Hepatocyte (in vitro differentiated cells): ENCODE measurements at regions not wholly inside any gene's neighbourhood (a gene's known extent, or its start where the extent isn't known, plus 50 kb on each side); places are given as distances from the start of the nearest gene placed in this dataset.

Source experiments
- DNase-seq: peaks from one replicate; pipeline ENCODE4 v3.0.0-alpha.2; 2016; ENCODE audit warnings: low spot score
- H2AFZ ChIP-seq: fragments of 200-600 bp; sonication (generic); 2 replicates; pipeline ENCODE4 v1.6.0; 2016; ENCODE audit warnings: antibody characterized with exemption, mild to moderate bottlenecking
- H3K27ac ChIP-seq: fragments of 200-600 bp; sonication (generic); 2 replicates; pipeline ENCODE4 v1.5.1; 2016; ENCODE audit warnings: mild to moderate bottlenecking
- H3K27me3 ChIP-seq: fragments of 200-600 bp; sonication (generic); 2 replicates; pipeline ENCODE4 v1.6.1; 2016
- H3K36me3 ChIP-seq: fragments of 200-600 bp; sonication (generic); replicated peaks from 2 replicates; pipeline ENCODE4 v1.5.1; 2016; ENCODE audit warnings: low read depth; ENCODE audit not compliant: insufficient read depth
- H3K4me1 ChIP-seq: fragments of 200-600 bp; sonication (generic); 2 replicates; pipeline ENCODE4 v1.5.1; 2016; ENCODE audit warnings: mild to moderate bottlenecking, moderate library complexity; ENCODE audit not compliant: insufficient read depth
- H3K4me2 ChIP-seq: fragments of 200-600 bp; sonication (generic); 2 replicates; pipeline ENCODE4 v1.6.0; 2016
- H3K4me3 ChIP-seq: fragments of 200-600 bp; sonication (generic); 2 replicates; pipeline ENCODE4 v1.5.1; 2016; ENCODE audit warnings: mild to moderate bottlenecking
- H3K79me2 ChIP-seq: fragments of 200-600 bp; sonication (generic); 2 replicates; pipeline ENCODE4 v1.6.0; 2017; ENCODE audit warnings: mild to moderate bottlenecking
- H3K9me2 ChIP-seq: fragments of 200-600 bp; sonication (generic); replicated peaks from 2 replicates; pipeline ENCODE4 v1.6.0; 2017; ENCODE audit warnings: mild to moderate bottlenecking; ENCODE audit not compliant: insufficient read depth
- H3K9me3 ChIP-seq: fragments of 200-600 bp; sonication (generic); 2 replicates; pipeline ENCODE4 v1.5.1; 2016; ENCODE audit warnings: low read depth, mild to moderate bottlenecking
- H4K20me1 ChIP-seq: fragments of 200-600 bp; sonication (generic); 2 replicates; pipeline ENCODE4 v1.6.0; 2016; ENCODE audit warnings: mild to moderate bottlenecking; ENCODE audit not compliant: insufficient read depth, poor library complexity, severe bottlenecking
- CTCF ChIP-seq: fragments of 200-600 bp; sonication (generic); IDR thresholded peaks from 2 replicates; pipeline ENCODE4 v1.5.1; 2016; ENCODE audit warnings: antibody characterized with exemption, mild to moderate bottlenecking; ENCODE audit not compliant: poor library complexity
- EZH2 ChIP-seq: fragments of 200-600 bp; sonication (generic); IDR thresholded peaks from 2 replicates; pipeline ENCODE4 v1.6.1; 2016; ENCODE audit warnings: antibody characterized with exemption, mild to moderate bottlenecking, borderline replicate concordance
- EZH2phosphoT487 ChIP-seq: fragments of 200-600 bp; sonication (generic); IDR thresholded peaks from one replicate; pipeline ENCODE4 v1.6.1; 2018; ENCODE audit warnings: antibody characterized with exemption, mild to moderate bottlenecking, low read depth, moderate library complexity; ENCODE audit not compliant: unreplicated experiment, severe bottlenecking
- WGBS: methylation state at CpG from one replicate; pipeline ENCODE4 v1.1.6; 2016; ENCODE audit warnings: low lambda C conversion rate; ENCODE audit errors: missing lambda C conversion rate; 5-methylcytosine and 5-hydroxymethylcytosine counted together

DNA sequence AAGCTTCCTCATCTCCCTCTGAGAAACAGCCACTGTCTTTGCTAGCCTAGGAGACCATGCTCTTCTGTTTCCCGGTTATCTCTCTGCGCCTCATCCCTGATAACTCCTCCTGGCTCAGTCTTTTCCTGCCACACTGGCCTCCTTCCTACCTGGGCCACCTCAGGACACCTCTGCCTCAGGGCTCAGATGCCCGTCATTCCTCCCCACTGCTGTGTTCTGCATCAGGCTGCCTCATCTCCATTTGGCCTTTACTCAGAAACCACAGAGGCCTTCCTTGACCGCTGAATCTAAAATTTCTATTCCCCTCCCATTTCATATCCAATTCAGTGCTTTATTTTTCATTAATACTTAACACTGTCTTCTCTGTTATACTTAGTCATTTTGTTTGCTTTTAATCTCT, 311.0 kb upstream of the RGS6 start:
- H3K9me2 ChIP-seq = no peaks in the 10 kb centered on the region
- no peak overlapping the region for H3K4me2 ChIP-seq
- H3K27ac ChIP-seq = no peak overlapping the region
- no peak overlapping the region for H3K4me3 ChIP-seq
- DNase-seq = no peak
- no peaks in the 10 kb centered on the region for H3K9me3 ChIP-seq
- peaks cover 7% of the 10 kb centered on the region for H3K79me2 ChIP-seq
- no peaks in the 10 kb centered on the region for H3K4me1 ChIP-seq
- no peaks in the 10 kb centered on the region for H3K36me3 ChIP-seq
- no peaks in the 10 kb centered on the region for H4K20me1 ChIP-seq
- no peak for TF ChIP-seq EZH2
- no peak for TF ChIP-seq EZH2phosphoT487
- TF ChIP-seq CTCF = no peak
- 90% methylated on average over 4 of the region's 4 CpGs for WGBS
- no peak overlapping the region for H2AFZ ChIP-seq
- H3K27me3 ChIP-seq = no peaks in the 10 kb centered on the region

DNA sequence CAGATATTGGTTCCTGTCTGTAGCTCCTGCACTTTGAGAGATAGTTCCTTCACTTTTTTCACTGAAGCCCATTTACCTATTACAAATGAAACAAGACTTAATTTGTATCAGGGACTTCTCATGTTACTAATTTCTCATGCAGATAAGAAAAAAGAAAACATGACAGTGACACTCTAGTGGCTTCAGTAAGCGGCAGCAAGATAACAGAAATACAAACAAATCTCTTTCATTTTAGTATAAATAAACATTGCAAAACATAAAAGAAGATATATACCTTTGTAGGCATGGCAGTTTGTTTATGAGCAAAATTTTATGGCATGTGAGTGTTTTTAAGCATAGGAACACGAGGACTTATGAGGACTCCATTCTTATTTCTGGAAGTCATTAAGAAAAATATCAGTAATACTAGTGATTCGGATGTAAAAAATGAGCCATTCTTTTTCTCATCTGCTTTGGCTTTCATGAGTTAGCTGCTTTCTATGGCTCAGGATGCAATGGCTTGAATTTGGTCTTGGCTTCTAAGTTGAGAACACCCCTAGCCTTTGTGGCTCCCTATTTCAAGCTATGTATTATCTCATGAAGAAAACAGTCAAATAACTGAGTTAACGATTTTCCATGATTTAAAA, 310.1 kb upstream of the RGS6 start:
- no peak overlapping the region for H3K4me3 ChIP-seq
- no peaks in the 10 kb centered on the region for H3K36me3 ChIP-seq
- TF ChIP-seq CTCF (no peak), EZH2phosphoT487 (no peak), EZH2 (no peak)
- no peaks in the 10 kb centered on the region for H4K20me1 ChIP-seq
- no peak overlapping the region for H3K4me2 ChIP-seq
- H3K27ac ChIP-seq = no peak overlapping the region
- no peaks in the 10 kb centered on the region for H3K4me1 ChIP-seq
- H2AFZ ChIP-seq = no peak overlapping the region
- 65% methylated on average over 4 of the region's 4 CpGs for WGBS
- no peaks in the 10 kb centered on the region for H3K27me3 ChIP-seq
- H3K9me2 ChIP-seq = no peaks in the 10 kb centered on the region
- DNase-seq = no peak
- H3K79me2 ChIP-seq = peaks cover 7% of the 10 kb centered on the region
- H3K9me3 ChIP-seq = no peaks in the 10 kb centered on the region

GRCh38 chr14:71623939-71624338, 308.3 kb upstream of the RGS6 start:
- no peak overlapping the region for H3K27ac ChIP-seq
- no peaks in the 10 kb centered on the region for H3K79me2 ChIP-seq
- DNase-seq = no peak
- H3K4me2 ChIP-seq = no peak overlapping the region
- H3K9me3 ChIP-seq = no peaks in the 10 kb centered on the region
- WGBS = 84% methylated on average over 8 of the region's 8 CpGs
- no peaks in the 10 kb centered on the region for H3K27me3 ChIP-seq
- TF ChIP-seq CTCF (no peak), EZH2phosphoT487 (no peak), EZH2 (no peak)
- no peaks in the 10 kb centered on the region for H3K9me2 ChIP-seq
- no peak overlapping the region for H2AFZ ChIP-seq
- H3K36me3 ChIP-seq = no peaks in the 10 kb centered on the region
- no peaks in the 10 kb centered on the region for H3K4me1 ChIP-seq
- no peaks in the 10 kb centered on the region for H4K20me1 ChIP-seq
- no peak overlapping the region for H3K4me3 ChIP-seq
